NCI-H526 treated with DMSO at 0.1 percent for 48 hours (cell line): ENCODE measurements at regions not wholly inside any gene's neighbourhood (a gene's known extent, or its start where the extent isn't known, plus 50 kb on each side); places are given as distances from the start of the nearest gene placed in this dataset.

Experiments
- DNase-seq: peaks from one replicate; lab custom pipeline; 2025; lab: John Stamatoyannopoulos, UW

DNA sequence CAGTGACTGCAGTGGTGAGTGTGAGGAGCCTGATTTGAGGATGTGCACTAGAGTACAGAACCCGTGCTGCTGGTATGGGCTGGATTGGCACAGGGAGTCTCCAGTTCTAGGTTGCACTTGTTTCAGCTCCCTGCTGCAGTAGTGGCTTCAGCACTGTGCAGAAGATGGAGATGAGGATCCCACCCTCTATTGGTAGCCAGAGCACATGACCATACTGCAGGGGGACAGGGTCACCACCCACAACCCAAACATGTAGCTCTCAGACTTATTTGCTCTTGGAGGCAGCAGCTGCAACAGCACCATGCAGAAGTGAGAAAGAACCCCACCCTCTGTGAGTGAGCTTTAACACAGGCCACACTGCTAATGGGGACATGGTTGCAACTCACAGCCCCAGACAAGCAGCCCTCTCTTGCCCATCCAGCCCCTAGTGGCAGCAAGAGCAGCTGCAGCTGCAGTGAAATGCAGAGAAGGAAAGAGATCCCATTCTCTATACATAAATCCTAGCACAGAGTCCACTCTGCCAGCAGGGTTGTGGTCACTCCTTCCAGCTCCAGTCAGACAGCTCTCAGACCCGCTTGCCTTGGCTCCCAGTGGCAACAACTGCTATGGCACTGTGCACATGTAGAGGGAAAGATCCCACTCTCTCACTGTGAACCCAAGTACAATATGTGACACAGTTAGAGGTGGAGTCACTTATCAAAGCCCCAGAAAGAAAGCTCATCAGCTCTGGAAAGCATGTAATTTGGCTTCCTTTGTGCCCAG, 51.4 kb upstream of the SCIN start:
- no peak for DNase-seq

DNA sequence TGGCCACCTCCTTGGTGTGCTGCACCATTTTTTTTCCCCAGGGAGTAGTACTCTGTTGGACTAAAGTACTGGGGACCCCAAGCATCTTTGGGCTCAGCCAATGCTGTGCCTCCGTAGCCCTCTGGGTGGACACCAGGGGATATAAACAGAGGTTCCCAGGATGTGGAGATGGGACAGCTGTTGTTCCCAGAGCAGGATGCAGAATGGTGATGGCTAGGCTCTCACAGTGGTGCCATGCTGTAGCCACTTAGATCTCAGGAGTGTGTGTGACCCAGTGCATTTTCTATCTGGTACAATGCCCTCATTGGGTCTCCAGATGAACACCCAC, 50.9 kb upstream of the SCIN start:
- DNase-seq: no peak
